HG02588 (cell line): ENCODE measurements at regions not wholly inside any gene's neighbourhood (a gene's known extent, or its start where the extent isn't known, plus 50 kb on each side); places are given as distances from the start of the nearest gene placed in this dataset.

Source experiments
- ATAC-seq: cut with Tn5 transposase; IDR thresholded peaks from one replicate; pipeline ENCODE4 v1.9.1; 2021; ENCODE audit warnings: mild to moderate bottlenecking, moderate library complexity; ENCODE audit not compliant: unreplicated experiment

GRCh38 chr5:71864730-71865601, 145.9 kb downstream of the CARTPT start:
- ATAC-seq, result no peak

- ATAC-seq, result no peak
Observed at GRCh38 chr5:71865665-71866320, 146.7 kb downstream of the CARTPT start.

DNA sequence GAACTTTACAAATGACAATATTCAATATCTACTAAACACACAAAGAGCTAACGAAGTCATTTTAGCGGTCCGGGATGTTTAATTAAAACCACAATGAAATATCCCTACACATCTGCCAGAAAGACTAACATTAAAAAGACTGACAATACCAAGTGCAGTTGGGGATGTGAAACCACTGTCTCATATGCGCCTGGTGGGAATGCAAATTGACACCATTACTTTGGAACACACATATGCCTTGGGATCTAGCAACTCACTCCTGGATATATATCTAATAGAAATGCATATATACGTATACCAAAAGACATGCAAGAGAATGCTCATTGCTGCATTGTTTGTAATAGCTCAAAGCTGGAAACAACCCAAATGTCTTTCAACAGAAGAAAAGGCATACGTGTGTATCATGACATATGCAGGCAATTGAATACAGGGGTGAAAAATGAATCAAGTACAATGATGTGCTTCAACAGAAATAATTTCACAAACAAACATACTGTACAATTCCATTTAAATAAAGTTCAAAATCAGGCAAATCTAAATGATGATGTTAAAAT, 153.3 kb downstream of the CARTPT start:
- no peak for ATAC-seq

- ATAC-seq, result no peak
Observed at GRCh38 chr5:71873191-71873591, 154.1 kb downstream of the CARTPT start.

DNA sequence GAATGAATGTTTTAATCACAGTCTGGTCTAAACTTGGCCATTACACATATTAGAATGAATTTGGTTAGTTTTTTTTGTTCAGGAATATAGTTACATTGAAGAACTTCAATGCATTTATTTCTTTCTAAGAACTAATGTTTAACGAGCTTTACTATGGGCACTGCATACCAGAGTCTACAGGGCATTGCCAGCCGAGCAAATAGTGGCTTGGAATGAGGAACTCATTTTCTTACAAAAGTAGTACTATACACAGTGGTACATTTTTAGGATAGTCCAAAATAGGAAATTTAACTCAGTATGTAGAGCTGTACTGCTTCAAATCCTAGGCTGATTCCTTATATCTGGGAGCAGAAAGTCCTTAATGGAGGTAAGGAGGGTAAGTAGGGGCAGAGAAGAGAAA, 155.4 kb downstream of the CARTPT start:
- no peak for ATAC-seq

GRCh38 chr5:71877511-71877910, 158.4 kb downstream of the CARTPT start:
- ATAC-seq, result no peak

- ATAC-seq, result no peak
Observed at GRCh38 chr5:71880536-71880935, 161.5 kb downstream of the CARTPT start.

GRCh38 chr5:71882826-71883741, 164.0 kb downstream of the CARTPT start:
- no peak for ATAC-seq

GRCh38 chr5:71883742-71884103, 164.6 kb downstream of the CARTPT start:
- ATAC-seq, result no peak

DNA sequence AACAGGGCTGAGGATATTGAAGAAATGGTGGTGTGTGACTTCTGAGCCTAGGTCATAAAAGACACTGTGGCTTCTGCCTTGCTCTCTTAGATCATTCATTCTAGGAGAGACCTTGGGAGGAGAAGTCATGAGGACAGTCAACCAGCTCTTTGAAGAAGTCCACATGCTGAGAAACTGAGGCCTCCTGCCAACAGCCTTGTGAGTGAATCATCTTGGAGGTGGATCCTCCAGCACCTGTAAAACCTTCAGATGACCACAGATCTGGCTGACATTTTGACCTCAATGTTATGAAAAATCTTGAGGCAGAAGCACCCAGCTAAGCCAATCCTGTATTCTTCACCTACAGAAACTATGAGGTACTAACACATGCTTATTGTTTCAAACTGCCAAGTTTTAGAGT, 165.9 kb downstream of the CARTPT start:
- ATAC-seq, result no peak

- no peak for ATAC-seq
Observed at GRCh38 chr5:71886406-71886805, 167.3 kb downstream of the CARTPT start.

DNA sequence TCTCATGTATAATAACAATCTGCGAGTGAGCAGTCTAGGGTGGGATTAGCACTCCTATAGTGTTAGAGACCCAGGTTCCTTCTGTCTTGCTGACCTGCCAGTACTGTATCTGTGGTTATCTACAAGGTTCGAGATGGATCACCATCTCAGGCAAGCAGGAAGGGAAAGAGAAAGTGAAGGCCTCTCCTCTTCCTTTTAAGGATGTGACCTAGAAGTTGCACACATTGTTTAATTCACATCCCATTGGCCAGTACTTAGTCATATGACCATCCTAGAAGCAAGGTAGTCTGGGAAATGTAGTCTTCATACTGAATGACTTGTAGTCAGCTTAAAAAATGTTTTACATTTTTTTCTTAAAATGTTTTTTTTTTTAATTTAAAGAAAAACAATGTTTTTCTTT, 168.6 kb downstream of the CARTPT start:
- ATAC-seq, result peak; percentile 97

DNA sequence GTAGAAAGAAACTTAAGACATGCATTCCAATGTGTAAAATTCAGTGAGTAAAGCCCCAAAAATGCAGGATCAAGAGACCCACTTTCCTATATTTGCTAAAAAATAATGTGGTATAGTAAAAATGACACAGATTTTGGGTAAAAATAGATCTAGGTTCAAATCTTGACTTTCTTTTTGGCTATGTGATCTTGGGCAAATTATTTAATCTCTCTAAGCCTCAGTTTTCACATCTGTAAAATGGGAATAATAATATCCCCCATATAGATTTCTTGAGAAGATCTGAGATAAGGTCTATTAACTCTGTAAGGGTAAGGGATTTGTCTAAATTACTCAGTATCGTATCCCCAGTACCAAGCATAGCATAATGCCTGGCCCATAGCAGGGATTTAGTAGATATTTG, 172.3 kb downstream of the CARTPT start:
- ATAC-seq, result no peak

GRCh38 chr5:71891856-71892255, 172.8 kb downstream of the CARTPT start:
- no peak for ATAC-seq

GRCh38 chr5:71892641-71893365, 173.7 kb downstream of the CARTPT start:
- ATAC-seq, result no peak

- no peak for ATAC-seq
Observed at GRCh38 chr5:71893451-71893850, 174.4 kb downstream of the CARTPT start.

- no peak for ATAC-seq
Observed at GRCh38 chr5:71894091-71894490, 175.0 kb downstream of the CARTPT start.

GRCh38 chr5:71895546-71895945, 176.5 kb downstream of the CARTPT start:
- no peak for ATAC-seq

DNA sequence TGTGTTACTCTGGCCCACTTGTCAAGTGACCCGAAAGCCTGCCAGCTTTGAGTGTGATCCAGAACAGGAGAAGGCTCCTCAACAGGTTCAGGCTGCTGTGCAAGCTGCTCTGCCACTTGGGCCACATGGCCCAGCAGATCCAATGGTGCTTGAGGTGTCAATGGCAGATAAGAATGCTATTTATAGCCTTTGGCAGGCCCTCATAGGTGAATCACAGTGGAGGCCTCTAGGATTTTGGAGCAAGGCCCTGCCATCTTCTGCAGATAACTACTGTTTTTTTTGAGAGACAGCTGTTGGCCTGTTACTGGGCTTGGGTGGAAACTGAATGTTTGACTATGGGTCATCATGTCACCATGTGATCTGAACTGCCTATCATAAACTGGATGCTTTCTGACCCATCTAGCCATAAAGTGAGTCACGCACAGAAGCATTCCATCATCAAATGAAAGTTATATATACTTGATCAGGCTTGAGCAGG, 180.8 kb downstream of the CARTPT start:
- no peak for ATAC-seq

GRCh38 chr5:71903808-71904207, 184.7 kb downstream of the CARTPT start:
- ATAC-seq, result no peak
